Muscle of arm (tissue), 1 donor: ENCODE measurements at regions not wholly inside any gene's neighbourhood (a gene's known extent, or its start where the extent isn't known, plus 50 kb on each side); places are given as distances from the start of the nearest gene placed in this dataset.

Source experiments
- DNase-seq: peaks from one replicate; pipeline ENCODE4 v3.0.0-alpha.2; 2013

DNA sequence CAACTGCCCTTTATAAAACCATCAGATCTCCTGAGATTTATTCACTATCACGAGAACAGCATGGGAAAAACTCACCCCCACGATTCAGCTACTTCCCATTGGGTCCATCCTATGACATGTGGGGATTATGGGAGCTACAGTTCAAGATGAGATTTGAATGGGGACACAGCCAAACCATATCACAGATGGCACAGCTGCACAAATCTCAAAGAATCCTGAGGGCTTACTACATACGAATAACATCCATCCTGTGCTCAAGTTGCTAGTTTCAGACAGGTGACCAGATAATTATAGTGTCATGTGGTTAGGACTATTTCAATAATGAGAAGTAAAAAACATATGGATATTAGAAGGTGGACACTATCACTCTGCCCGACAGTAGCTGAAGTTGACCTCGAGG lies 211.2 kb downstream of the NUAK1 start:
- DNase-seq, result no peak

DNA sequence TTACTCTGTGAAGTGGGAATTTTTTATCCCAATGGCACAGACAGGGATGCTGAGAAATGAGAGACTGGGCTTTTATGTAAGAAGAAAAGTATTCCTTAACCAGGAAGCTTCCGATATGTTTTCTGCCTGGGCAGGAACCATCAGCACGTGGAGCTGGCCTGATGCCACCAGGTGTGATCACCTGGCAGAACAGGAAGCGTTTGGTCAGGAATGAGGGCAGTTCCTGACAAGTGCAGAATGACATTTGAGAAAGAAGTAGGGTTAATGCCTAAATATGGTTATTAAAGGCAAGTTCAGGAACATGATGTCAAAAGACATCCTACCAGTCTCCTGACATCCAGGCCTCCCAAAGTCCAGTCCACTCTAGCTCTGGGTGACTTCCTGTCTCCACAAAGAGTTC lies 210.3 kb downstream of the NUAK1 start:
- DNase-seq, result no peak

DNA sequence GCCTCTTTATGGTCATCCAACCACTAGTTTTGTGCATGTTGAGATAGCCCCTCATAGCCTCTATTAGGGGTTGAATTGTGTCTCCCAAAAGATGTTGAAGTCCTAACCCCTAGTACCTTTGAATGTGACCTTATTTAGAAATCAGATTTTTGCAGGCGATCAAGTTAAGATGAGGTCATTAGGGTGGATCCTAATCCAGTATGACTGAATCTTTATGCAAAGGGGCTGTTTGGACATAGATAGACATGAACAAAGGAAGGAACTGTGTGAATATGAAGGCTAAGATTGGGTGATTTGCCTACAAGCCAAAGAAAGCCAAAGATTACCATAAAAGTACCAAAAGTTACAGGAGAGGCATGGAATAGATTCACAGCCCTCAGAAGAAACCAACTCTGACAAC lies 209.6 kb downstream of the NUAK1 start:
- DNase-seq, result no peak

DNA sequence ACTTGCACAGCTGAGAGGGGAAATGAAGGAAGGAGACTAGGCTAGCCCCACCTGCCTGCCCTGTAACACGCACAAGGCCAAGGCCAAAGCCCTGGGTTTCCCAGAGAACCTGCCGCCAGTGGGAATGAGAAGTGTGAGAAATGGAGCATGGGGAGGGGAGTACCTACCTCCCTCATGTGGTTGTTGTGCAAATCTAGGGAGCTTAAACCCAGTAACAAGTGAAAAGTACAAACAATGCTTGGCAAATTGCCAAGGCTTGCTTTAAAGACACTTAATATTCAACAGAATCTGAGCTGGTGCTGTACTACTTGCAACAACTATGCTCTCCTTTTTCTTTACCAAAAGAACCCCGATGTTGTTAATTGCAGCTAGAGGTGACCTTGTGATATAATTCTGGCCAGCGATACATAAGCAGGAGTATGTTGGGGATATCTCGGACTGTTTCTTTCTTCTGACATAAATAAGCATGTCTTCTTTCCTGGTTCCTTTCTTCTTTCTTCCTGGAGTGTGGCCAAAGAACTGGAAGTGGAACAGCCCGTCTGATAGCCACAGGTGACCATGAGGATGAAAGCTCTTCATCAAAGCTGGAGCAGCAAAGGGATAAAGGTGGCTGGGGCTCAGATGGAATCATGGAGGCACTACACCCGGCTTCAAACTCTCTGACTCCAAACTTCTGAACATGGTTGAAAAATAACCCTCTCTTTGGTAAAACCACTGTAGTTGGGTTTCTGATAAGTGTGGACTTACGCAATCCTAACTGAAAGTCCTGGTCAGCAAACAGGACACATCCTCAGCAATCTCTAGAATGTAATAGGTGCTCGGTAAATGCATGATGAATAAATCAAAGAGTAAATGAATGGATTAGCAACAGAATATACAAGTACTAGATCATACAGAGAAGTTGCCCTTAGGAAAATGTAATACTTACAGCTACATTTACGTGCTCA lies 207.9 kb downstream of the NUAK1 start:
- DNase-seq, result no peak

DNA sequence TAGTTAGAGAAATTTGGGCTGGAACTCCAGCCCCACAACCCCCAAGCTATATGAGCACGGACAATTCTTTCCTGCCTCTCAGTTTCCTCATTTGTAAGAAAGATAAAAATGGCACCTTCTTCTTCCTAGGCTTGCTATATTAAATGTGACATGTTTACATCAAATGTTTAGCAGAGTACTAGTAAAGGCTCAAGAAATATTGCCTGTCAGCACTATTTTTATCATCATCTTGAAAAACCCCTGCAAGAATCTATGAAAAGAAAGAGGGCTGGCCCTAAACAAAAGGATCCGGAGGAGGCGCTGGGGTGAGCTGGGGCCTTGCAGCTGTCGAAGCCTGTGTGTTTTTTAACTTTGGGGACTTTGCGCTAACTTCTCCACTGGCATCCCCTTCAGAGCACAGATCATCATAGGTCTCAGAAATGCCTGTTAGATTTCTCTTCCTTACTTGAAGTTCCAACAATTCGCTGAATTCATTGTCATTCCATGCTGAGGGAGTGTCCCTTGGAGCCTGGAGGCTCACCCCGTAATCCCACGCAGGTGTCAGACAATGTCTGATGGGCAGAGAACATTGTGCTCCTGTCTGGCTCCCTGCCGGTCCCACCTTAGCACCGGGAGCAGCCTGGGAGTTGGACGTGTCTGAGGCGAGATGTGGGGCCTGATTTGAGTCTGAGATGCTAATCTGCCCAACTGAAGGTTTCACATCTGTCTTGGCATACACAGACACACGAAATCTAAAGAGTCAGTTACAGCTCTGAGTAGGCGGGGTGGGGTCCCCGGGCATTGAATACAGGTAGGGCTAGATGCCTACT lies 206.8 kb downstream of the NUAK1 start:
- no peak for DNase-seq

DNA sequence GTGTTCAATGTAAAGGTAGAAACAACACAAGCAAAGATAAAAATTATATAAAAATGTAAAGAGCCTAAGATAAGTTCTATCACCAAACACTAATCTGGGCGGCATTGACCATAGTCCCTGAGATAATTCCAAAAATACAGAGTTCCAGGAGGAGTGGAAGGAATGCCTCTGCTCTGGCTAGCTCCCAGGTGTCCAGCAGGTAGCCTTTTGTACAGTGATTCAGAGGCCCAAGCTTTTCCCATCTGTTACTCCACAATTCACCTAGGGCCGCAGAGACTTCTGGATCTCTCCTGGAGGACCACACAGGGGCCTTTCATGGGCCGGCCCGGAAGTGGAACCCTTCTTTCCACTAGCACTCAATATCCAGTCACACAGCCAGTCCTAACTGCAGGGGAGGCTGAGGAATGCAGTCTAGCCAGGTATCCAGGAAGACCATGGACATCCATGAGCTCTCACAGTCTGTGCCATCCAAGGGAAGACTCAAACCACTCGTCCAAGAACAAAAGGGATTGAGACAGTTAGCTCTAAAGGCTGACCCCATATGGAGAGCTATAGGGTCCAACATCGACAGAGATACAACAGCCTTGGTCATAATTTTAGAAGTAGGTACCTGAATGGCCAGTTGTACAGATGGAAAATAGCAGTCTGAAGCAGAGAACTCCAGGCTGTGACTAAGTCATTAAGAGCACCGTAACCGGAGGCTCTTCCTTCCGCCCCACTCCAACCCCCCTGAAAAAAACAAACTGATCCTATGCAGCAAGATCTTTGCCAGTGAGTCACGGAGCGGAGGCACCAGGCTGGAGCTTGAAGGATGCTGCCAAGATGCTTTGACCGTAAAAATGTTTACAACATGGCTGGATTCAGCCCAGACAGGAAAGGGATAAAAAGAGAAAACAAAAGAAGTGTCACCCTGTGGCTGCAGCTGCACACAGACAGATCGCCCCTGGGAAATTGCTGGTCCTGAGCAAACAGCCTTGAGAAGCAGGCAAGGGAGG lies 204.8 kb downstream of the NUAK1 start:
- no peak for DNase-seq

DNA sequence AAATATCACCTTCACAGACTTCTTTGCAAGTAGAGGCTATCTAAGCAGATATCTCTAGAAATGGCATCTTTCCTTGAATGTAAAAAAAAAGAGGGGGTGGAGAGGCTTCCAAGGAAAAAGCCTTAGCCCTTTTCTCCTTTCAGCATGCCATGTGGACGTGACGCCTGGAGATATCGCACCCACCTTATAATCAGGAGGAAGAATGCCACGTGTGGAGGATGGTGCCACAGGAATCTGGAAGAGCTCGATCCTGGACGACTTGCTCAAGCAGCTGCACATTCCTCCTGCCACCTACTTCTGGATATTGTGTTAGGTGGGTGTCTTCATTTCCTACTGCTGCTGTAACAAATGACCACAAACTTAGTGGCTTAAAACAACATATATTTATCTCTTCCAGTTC lies 203.6 kb downstream of the NUAK1 start:
- no peak for DNase-seq

DNA sequence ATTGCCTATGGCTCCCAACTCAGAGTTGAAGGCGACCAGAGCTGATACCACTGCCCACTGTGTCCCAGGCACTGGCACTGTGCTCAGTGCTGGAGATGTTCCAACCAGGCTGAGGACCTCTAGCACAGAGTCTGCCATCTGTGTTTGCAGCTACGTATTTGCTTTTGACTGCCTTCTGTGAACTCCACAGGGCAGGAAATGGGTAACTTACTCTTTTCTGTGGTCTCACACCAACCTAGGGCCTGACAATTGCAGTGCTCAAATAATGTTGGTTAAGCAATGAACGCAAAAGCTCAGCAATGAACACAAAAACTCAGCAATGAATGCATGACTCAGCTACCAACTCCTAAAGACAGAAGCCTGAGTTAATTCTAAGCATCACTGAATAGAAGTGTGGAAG lies 202.8 kb downstream of the NUAK1 start:
- DNase-seq, result no peak

DNA sequence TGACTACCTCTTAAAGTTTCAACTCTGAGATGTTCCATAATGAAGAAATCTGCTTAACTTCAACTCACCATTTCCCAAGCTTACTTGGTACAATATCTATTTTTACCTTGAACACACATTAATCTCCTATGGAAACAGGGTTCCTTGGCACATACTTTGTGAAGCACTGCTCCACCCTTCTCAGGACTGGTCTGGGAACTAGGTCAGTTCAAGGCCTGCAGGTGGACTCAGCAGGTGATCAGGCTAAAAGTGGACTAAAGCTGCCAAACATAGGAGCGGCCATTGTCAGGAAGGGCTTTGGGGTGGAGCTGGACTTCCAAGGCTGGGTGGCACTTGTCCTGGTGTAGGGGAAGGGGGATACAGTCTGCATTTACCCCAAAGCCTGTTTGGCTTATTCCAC lies 202.3 kb downstream of the NUAK1 start:
- DNase-seq, result no peak

DNA sequence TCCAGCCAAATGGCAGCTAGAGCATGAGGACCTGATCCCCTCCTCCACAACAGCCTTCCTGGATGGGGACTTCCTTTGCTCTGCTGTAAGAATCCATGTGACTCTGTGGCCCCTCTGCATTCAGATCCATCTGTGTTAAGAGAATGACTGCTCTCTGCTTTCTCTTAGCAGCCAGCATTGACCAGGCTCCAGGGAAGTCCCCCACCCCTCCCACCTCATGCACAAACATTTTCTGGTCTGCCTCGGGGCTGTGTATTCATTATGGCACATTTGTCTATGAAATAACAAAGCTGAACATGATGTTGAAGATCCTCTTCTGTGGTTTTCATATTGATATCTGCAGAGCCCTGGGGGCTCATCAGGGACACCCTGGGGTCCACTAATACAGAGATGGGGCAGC lies 201.7 kb downstream of the NUAK1 start:
- DNase-seq, result no peak

DNA sequence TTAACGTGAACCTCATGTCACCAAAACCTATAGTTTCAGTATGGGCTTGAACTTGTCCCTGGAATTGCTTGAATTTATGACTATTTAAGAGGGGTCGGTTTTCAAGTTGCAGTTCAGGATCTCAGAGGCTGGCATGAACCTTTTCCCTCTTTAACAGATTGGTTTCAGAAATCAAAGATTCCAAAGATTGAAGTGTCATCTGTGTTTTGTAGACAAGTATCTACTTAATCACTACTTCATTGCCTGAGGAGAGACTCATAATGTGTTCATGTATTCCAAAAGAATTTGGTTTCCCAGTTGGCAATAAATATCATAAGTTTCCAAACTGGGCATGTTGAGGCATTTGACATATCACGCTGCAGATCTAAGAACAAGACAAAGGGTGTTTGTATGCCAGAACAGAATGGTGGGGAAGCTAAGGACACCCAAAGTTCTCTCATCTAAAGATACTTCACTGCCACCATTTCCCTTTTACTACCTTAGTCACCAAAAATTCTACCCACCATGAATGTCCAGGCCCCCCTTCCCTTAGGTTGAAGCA lies 199.5 kb downstream of the NUAK1 start:
- DNase-seq, result no peak

DNA sequence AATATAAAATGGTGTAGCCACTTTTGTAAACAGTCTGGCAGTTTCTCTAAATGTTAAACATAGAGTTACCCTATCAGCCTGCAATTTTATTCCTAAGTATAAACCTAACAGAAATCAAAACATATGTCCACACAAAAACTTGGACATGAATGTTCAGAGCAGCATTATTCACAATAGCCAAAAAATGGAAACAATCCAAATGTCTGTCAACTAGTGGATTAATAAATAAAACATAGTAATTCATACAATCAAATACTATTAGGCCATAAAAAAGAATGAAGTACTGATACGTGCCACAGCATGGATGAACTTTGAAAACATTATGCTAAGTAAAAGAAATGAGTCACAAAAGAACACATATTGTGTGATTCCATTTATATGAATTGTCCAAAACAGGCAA lies 196.5 kb downstream of the NUAK1 start:
- DNase-seq, result no peak

DNA sequence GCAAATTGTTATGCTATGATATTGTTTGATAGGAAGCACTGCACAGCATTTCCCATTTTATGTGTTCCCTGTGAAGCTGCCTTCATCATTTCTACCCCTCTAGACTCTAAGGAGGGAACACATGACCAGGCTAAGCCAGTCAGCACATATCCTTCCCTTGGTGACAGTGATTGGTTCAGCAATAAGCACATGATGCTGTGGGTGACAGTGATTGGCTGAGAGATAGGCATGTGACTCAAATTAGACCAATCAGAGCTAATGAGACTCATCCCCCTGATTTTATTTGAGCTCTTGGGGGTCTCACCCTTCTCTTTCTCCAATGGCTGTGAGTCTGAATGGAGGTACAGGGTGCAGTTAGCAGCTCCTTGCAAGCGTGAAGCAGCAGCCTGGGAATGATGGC lies 195.2 kb downstream of the NUAK1 start:
- DNase-seq, result no peak

DNA sequence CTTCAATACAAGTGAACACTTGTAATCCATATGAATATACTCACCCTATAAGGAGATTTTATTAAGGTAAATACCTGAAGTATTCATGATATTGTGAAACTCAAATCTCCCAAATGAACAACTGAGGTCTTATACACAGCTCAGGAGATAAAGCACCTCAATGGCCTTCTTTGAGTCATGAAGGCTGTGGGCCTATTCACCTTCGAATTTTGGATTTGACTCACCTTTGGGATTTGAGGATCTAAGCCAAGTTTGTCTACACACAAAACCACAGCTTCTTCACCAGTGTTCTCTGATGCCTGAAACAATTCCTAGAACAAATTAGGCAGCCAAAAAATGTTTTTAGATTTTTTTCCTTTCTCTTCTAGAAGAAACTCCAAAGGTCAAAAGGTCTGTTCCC lies 194.1 kb downstream of the NUAK1 start:
- DNase-seq, result no peak

DNA sequence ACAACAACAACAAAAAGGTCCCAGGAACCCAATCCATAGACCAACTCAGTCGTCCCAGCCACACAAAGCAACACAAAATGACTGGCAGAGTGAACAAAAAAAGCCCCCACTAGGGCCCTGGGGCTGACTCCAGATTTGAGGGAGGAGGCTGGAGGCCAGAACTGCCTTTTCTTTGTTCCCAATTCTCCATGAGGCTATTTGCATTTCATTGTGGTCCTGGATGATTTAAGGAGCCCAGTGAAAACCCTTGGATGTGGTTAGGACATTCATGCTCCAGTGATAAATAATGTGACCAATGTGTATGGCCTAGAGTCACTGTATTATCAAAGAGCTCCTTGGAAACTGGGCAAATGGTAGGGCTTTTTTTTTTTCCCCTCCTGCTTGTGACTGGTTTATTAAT lies 192.9 kb downstream of the NUAK1 start:
- DNase-seq, result no peak

DNA sequence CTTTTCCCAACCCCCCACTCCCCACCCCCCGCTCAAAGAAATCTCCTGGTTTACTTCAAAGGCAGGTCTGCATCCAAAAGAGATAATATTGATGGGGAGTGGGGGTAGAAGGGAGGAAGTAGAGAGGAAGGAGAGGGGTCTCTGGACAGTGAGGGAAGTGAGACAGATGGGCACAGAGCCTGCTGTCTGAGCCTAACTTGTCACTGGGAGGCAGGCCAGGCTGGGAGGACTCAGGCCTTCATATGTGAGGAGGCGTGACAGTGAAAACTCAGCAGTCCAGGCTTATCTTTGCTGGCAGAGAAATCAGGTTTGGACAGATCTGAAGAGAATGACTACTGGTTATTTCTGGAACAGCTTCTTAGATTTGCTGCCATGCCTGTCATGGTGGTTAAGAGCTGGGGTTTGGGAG lies 192.3 kb downstream of the NUAK1 start:
- DNase-seq, result no peak

DNA sequence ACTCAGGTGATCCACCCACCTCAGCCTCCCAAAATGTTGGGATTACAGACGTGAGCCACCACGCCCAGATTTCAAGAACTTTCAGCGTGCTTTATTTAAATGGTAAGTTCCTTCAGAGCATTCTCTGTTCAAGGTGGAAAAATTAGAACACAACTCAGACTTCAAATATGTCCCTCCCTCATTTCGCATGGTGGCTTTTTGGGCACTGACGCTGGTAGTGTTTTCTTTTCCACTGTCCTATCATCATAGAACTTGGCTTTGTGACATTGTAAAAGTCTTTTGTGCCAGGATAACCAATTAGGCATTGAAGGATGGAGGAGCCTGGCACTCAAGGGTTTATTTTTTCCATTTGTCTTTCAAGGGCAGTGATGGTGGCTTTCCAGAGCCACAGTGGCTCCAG lies 190.8 kb downstream of the NUAK1 start:
- no peak for DNase-seq

DNA sequence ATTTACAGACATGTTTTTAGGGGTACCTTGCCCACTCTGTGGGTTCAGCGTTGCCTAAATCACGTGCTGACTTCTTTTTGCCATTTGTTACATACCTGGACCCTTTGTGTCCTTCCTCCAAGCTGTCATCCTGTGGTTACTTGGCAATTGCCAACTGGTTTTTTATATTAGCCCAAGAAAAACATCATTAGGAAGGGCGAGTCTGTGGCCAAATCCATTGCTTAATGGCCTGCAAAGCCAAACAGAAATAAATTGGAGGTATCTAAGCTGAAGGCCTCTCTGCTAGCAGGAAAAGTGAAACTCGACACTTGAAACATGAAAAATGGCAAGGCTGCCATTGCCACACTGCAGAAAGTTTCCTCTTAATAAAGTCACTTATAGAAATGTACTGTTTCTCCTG lies 190.4 kb downstream of the NUAK1 start:
- no peak for DNase-seq

DNA sequence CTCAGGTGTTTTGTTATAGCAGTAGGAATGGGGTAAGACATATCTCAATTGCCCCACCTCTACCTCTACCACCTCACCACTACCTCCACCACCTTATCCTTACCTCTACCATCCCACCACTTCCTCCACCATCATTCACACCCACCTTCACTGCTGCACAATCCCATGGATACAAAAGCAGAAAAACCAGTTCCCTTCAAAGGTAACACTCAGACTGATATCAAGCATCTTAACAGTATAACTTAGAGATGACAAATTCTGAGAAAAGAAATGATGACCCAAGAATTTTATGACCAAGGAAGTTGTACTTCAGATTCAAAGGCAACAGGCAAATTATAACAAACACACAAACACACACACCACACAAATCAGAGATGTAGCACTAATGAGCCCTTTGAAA lies 189.4 kb downstream of the NUAK1 start:
- no peak for DNase-seq

DNA sequence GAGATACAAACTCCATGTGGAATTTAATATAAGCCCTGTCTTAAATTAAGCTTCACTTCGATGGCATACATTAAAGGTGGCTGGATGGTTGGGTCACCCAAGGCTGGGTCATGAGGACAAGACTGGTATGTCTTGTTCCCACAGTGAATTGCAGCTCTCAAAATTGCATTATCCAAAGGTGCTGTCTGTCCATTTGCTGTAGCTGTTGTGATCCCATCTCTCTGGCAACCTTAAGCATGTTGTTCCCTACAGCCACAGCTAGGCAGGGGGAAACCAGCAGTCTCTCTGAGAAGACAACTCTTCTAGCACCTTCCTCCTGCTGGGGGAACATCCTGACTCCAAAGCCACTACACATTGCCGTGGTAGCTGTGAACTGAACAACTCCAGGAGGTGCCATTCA lies 187.0 kb downstream of the NUAK1 start:
- DNase-seq, result no peak
